Ovary (tissue), 3 donors: ENCODE measurements at regions not wholly inside any gene's neighbourhood (a gene's known extent, or its start where the extent isn't known, plus 50 kb on each side); places are given as distances from the start of the nearest gene placed in this dataset.

ENCODE experiments used
- POLR2A ChIP-seq: fragments of 450-650 bp; IDR thresholded peaks from one replicate; pipeline ENCODE4 v1.6.1; 2017; ENCODE audit warnings: antibody characterized with exemption, mild to moderate bottlenecking, moderate library complexity
- TF ChIP-seq, protein P1 (sequence below), 3 donors: fragments of 450-650 bp in 2 of 3; fragments of 200-600 bp in 1 of 3; IDR thresholded peaks; one replicate each; pipeline versions ENCODE4 v1.5.1 to v1.8.0; 2016 to 2022; ENCODE audit warnings: antibody characterized with exemption in 3 of 3, mild to moderate bottlenecking in 1 of 3
- donor health status: DM: no; HTN: no; CAD: no.

DNA sequence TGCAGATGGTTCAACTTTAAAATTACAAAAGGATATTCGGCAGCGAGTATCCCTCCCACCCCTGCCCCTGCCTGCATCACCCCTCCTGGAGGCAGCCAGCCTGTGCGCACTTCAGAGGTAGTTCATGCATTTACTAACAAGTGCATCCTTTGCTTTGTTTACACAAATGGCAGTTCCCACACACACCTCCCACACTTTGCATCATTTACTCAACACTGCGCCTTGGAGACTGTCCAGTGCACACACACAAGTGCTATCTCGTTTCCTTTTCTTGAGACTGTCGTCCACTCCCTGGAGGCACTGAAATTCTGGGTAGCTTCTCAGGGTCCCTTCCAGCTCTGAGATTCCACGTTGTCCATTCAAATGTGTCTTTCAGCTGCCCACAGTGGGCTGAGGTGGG lies 53.1 kb upstream of the VSX1 start:
- TF ChIP-seq, protein P1, sequence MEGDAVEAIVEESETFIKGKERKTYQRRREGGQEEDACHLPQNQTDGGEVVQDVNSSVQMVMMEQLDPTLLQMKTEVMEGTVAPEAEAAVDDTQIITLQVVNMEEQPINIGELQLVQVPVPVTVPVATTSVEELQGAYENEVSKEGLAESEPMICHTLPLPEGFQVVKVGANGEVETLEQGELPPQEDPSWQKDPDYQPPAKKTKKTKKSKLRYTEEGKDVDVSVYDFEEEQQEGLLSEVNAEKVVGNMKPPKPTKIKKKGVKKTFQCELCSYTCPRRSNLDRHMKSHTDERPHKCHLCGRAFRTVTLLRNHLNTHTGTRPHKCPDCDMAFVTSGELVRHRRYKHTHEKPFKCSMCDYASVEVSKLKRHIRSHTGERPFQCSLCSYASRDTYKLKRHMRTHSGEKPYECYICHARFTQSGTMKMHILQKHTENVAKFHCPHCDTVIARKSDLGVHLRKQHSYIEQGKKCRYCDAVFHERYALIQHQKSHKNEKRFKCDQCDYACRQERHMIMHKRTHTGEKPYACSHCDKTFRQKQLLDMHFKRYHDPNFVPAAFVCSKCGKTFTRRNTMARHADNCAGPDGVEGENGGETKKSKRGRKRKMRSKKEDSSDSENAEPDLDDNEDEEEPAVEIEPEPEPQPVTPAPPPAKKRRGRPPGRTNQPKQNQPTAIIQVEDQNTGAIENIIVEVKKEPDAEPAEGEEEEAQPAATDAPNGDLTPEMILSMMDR (IDR thresholded peaks at IDR 0.05) = no peak
- TF ChIP-seq POLR2A = no peak
